NOMO-1 treated with dmso at 0.1 percent for 144 hours (cell line): ENCODE measurements at regions not wholly inside any gene's neighbourhood (a gene's known extent, or its start where the extent isn't known, plus 50 kb on each side); places are given as distances from the start of the nearest gene placed in this dataset.

Experiments used
- DNase-seq: peaks from one replicate; lab custom pipeline; 2025; ENCODE audit not compliant: unreplicated experiment; lab: John Stamatoyannopoulos, UW

- no peak for DNase-seq
Measured at GRCh38 chr4:156596706-156597329, 374.8 kb downstream of the PDGFC start.

DNA sequence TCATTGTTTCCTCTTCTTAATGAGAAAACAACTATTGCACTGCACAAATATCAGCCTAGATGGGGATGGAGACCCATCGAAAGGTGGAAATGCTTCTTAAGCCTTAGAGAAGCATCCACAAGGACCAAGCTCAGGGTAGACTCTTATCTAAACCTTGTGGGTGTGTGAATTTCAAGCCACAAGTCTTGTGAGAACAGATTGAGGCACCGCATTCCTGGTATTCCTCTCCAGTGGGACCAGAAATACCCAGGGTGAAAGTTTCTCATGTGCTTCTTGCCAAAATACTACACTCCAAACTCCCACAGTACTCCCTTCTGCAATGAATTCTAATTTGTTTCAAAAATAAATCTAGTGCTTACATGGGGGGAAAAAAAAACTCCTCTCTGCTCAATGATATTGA, 375.6 kb downstream of the PDGFC start:
- no peak for DNase-seq

DNA sequence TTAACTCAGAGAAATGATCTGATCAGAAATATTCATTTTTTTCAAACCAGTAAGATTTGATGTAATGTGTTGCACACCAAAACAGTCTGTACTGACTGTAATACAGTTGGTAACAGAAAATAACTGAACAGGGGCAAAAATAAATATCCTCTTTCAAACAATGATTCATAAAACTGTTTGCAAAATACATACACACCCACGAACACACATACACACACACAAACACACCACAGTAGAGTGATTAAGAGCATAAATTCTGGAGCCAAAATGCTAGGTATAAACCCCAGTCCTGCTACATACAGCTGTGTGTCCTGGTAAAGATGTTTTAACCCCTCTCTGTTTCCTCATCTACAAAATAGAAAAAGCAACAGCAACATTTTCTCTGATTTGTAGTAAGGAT, 376.6 kb downstream of the PDGFC start:
- DNase-seq, result no peak

- no peak for DNase-seq
Measured at GRCh38 chr4:156594624-156595023, 377.0 kb downstream of the PDGFC start.

DNA sequence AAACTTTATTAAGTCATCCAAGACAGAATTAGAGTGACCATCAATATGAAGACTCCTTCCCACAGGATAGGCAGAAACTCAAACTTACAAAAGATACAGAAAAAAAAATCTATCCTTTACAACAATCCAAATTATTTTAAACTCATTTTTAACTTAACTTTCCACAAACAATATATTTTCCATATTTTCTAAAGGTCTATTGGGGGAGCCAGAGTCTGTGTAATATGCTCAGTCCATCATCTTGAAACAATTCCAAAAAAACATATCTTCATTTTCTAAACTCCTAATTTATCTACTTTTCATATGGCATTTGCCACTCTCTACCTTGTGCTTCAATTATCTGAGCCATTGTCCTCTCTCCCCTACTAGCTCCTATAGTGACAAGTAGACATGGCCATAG, 378.1 kb downstream of the PDGFC start:
- DNase-seq, result no peak

GRCh38 chr4:156591679-156592078, 379.9 kb downstream of the PDGFC start:
- no peak for DNase-seq

- DNase-seq, result no peak
Measured at GRCh38 chr4:156584100-156584499, 387.5 kb downstream of the PDGFC start.

- DNase-seq, result no peak
Measured at GRCh38 chr4:156583265-156583664, 388.3 kb downstream of the PDGFC start.

DNA sequence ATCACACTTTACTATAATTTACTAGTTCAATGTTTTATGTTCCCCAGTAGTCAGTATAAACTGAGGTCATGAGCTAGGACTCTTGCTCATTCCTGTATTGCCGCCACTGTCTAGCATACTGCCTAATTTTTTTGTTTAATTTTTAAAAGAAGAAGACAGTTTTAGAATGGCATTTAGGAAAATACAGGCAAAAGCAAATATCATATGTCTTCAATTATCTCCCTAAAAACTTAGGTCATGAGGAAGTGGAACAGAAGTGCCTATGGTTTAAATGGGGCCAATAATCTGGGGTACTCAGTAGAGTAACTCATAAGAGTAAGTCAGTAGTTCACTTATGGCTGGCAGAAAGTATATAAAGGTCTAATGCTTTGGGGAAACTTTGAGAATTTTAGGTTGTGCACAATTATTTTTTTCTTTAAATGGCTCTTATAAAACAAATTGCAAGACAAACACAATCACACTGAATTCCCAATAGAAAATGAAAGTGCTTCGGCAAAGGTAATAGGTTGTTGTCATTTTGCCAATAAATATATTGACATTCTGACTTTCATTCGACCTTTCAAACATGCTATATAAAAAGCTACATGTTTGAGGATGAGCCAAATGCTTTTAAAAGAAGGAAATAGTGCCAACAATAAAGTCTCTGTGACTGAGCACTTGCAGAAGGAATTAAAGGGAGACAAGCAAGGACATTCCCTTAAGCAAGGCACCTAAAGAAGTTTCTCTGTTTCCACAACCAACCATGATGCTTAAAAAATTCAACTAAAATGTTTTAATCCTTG, 390.1 kb downstream of the PDGFC start:
- no peak for DNase-seq

GRCh38 chr4:156578713-156579112, 392.9 kb downstream of the PDGFC start:
- no peak for DNase-seq

DNA sequence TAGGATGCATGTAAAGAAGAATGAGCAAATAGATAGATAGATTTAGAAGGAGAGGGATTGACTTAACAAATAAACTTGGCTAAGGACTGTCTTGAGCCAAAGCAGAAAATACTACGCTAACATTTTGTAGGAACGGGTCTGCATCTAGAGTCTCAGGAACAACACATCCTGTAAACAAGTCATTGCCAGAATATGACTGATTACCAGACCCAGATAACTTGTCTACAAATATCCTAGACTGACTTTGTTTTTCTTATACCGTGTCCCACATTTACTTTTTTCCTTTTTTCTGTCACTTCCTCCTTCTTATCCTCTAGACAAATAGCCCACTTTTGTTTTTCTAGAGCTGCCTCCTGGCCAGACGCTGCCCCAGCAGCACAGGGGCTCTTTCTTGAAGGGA, 393.6 kb downstream of the PDGFC start:
- DNase-seq, result no peak

- no peak for DNase-seq
Measured at GRCh38 chr4:156576946-156577345, 394.7 kb downstream of the PDGFC start.

GRCh38 chr4:156575430-156576073, 396.0 kb downstream of the PDGFC start:
- no peak for DNase-seq

- no peak for DNase-seq
Measured at GRCh38 chr4:156571146-156571545, 400.5 kb downstream of the PDGFC start.

GRCh38 chr4:156569535-156569934, 402.1 kb downstream of the PDGFC start:
- no peak for DNase-seq

- DNase-seq, result no peak
Measured at GRCh38 chr4:156568484-156568883, 403.1 kb downstream of the PDGFC start.

- DNase-seq, result no peak
Measured at GRCh38 chr4:156568041-156568440, 403.6 kb downstream of the PDGFC start.

DNA sequence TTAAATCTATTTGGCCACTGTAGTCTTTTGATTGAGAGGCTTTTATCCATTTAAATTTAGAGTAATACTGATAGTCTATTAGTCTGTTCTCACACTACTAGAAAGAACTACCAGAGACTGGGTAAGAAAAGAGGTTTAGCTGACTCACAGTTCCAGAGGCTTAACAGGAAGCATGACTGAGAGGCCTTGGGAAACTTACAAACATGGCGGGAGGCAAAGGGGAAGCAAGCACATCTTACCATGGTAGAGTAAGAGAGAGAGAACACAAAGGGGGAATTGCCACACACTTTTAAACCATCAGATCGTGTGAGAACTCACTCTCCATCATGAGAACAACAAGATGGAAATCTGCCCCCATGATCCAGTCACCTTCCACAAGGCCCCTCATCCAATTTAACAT, 410.9 kb downstream of the PDGFC start:
- no peak for DNase-seq

DNA sequence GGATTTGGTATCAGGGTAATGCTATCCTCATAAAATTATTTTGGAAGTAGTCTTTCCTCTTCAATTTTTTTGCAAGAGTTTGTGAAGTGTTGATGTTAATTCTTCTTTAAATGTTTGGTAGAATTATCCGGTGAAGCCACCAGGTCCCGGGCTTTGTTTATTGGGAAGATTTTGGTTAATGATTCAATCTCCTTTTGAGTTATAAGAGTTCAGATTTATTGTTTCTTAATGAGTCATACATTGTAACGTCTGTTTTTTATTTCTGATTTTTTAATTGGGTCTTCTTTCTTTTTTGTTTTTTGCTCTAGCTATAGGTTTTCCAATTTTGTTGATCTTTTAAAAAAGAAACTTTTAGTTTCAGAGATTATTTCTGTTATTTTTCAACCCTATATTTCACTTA, 412.3 kb downstream of the PDGFC start:
- DNase-seq, result no peak

- DNase-seq, result no peak
Measured at GRCh38 chr4:156558373-156559025, 413.1 kb downstream of the PDGFC start.

GRCh38 chr4:156557920-156558319, 413.7 kb downstream of the PDGFC start:
- no peak for DNase-seq

DNA sequence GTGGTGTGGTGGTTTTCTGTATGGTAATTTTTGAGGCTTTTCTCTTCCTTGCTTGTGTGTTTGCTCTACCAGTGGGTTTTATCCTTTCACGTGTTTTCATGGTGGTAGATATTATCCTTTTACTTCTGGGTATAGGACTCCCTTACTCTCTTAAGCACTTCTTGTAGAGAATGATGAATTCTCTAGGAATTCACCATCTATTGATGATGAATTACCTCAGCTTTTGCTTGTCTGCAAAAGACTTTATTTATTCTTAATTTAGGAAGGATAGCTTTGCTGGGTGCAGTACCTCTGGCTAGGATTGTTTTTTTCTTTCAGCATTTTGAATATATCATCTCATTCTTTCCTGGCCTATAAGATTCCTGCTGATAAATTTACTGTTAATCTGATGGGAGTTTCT, 415.3 kb downstream of the PDGFC start:
- DNase-seq, result no peak
